ENCODE measurements at regions not wholly inside any gene's neighbourhood (a gene's known extent, or its start where the extent isn't known, plus 50 kb on each side); places are given as distances from the start of the nearest gene placed in this dataset.

DNA sequence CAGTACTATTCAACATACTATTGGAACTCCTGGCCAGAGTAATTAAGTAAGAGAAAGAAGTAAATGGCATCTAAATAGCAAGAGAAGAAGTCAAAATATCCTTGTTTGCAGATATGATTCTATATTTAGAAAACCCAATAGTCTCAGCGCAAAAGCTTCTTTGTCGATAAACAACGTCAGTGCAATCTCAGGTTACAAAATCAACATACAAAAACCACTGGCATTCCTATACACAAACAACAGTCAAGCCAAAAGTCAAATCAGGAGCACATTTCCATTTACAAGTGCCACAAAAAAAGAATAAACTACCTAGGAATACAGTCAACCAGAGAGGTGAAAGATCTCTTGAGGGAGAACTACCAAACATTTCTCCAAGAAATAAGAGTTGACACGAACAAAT is 1901.9 kb upstream of the ACO1 start:
- Histone ChIP-seq H3K4me3 (ENCODE audit: low read depth in 2 of 2, low read length in 2 of 2) (no peak overlapping the region), H3K4me1 (ENCODE audit: control insufficient read depth, insufficient read depth, low read length) (no peaks in the 10 kb centered on the region), H3K27me3 (ENCODE audit: control insufficient read depth, insufficient read depth, low read length) (no peaks in the 10 kb centered on the region), H3K9me3 (ENCODE audit: control insufficient read depth, insufficient read depth, low read depth, low read length) (no peaks in the 10 kb centered on the region), H3K27ac (ENCODE audit: low read length) (no peak overlapping the region), H3K36me3 (ENCODE audit: control insufficient read depth, insufficient read depth, low read length) (no peaks in the 10 kb centered on the region)
- intact Hi-C loops (cut with micrococcal nuclease; ENCODE audit: unreplicated experiment), result no loop called here
- ChIA-PET CTCF (no interaction called here), POLR2A (no interaction called here)
- DNase-seq (ENCODE audit: low read depth, low spot score), result no peak
- TF ChIP-seq SIN3A (IDR thresholded peaks at IDR 0.05; ENCODE audit: borderline replicate concordance, insufficient read depth, low read depth, low read length) (no peak), POLR2AphosphoS5 (IDR thresholded peaks at IDR 0.05; ENCODE audit: low read depth, low read length) (no peak), REST (IDR thresholded peaks at IDR 0.05; ENCODE audit: insufficient read depth in 1 of 2, low read depth in 2 of 2, low read length in 1 of 2) (no peak), TCF7L2 (IDR thresholded peaks at IDR 0.05; ENCODE audit: low read depth, low read length) (no peak)
- TF ChIP-seq, protein P1, sequence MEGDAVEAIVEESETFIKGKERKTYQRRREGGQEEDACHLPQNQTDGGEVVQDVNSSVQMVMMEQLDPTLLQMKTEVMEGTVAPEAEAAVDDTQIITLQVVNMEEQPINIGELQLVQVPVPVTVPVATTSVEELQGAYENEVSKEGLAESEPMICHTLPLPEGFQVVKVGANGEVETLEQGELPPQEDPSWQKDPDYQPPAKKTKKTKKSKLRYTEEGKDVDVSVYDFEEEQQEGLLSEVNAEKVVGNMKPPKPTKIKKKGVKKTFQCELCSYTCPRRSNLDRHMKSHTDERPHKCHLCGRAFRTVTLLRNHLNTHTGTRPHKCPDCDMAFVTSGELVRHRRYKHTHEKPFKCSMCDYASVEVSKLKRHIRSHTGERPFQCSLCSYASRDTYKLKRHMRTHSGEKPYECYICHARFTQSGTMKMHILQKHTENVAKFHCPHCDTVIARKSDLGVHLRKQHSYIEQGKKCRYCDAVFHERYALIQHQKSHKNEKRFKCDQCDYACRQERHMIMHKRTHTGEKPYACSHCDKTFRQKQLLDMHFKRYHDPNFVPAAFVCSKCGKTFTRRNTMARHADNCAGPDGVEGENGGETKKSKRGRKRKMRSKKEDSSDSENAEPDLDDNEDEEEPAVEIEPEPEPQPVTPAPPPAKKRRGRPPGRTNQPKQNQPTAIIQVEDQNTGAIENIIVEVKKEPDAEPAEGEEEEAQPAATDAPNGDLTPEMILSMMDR (IDR thresholded peaks at IDR 0.05), result no peak
- in situ Hi-C loops (cut with HindIII; ENCODE audit: low pct_unique_long_range_greater_than_20kb, low sequenced_read_pairs), result no loop called here
- BruUV-seq (replicated peaks), result no TSS peak
- no peak for ATAC-seq

DNA sequence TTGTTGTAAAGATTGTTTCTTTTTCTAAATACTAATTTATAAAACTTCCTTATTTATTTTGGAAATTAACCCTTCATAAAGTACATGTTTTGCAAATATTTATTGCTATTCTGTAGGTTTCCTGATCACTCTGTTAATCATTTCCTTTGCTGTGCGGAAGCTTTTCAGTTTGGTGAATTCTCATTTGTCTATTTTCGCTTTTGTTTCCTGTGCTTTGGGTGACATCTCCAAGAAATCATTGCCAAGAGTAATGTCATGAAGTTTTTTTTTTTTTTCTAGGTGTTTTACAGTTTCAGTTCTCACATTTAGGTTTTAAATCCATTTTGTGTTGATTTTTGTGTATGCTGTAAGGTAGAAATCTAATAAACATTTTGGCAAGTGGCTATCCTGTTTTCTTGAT is 1899.8 kb upstream of the ACO1 start:
- Histone ChIP-seq H3K9me3 (ENCODE audit: control insufficient read depth, insufficient read depth, low read depth, low read length) (no peaks in the 10 kb centered on the region), H3K27ac (ENCODE audit: low read length) (no peak overlapping the region), H3K4me3 (ENCODE audit: low read depth in 2 of 2, low read length in 2 of 2) (no peak overlapping the region), H3K36me3 (ENCODE audit: control insufficient read depth, insufficient read depth, low read length) (no peaks in the 10 kb centered on the region), H3K27me3 (ENCODE audit: control insufficient read depth, insufficient read depth, low read length) (no peaks in the 10 kb centered on the region), H3K4me1 (ENCODE audit: control insufficient read depth, insufficient read depth, low read length) (no peaks in the 10 kb centered on the region)
- intact Hi-C loops (cut with micrococcal nuclease; ENCODE audit: unreplicated experiment) (no loop called here), in situ Hi-C loops (cut with HindIII; ENCODE audit: low pct_unique_long_range_greater_than_20kb, low sequenced_read_pairs) (no loop called here)
- CTCF ChIA-PET, result no interaction called here
- ATAC-seq (no peak), DNase-seq (ENCODE audit: low read depth, low spot score) (no peak)
- no TSS peak for BruUV-seq (replicated peaks)
- TF ChIP-seq, protein P1 (IDR thresholded peaks at IDR 0.05), result no peak
- TF ChIP-seq POLR2AphosphoS5 (IDR thresholded peaks at IDR 0.05; ENCODE audit: low read depth, low read length) (no peak), SIN3A (IDR thresholded peaks at IDR 0.05; ENCODE audit: borderline replicate concordance, insufficient read depth, low read depth, low read length) (no peak), TCF7L2 (IDR thresholded peaks at IDR 0.05; ENCODE audit: low read depth, low read length) (no peak), REST (IDR thresholded peaks at IDR 0.05; ENCODE audit: insufficient read depth in 1 of 2, low read depth in 2 of 2, low read length in 1 of 2) (no peak)
- POLR2A ChIA-PET, result no interaction called here
